Parathyroid adenoma (tissue), 2 donors: ENCODE measurements at regions not wholly inside any gene's neighbourhood (a gene's known extent, or its start where the extent isn't known, plus 50 kb on each side); places are given as distances from the start of the nearest gene placed in this dataset.

Experiments
- H2AFZ ChIP-seq: fragments of 300-600 bp; sonication (generic); one replicate; pipeline ENCODE4 v1.7.0; 2017; ENCODE audit warnings: antibody characterized with exemption, mild to moderate bottlenecking
- H3K27ac ChIP-seq: fragments of 300-600 bp; sonication (generic); one replicate; pipeline ENCODE4 v1.7.0; 2017
- H3K27me3 ChIP-seq: fragments of 300-600 bp; sonication (generic); one replicate; pipeline ENCODE4 v1.7.0; 2017; ENCODE audit warnings: low read length; ENCODE audit not compliant: control insufficient read depth, insufficient read depth
- H3K36me3 ChIP-seq: fragments of 300-600 bp; sonication (generic); one replicate; pipeline ENCODE4 v1.7.0; 2017; ENCODE audit warnings: low read length; ENCODE audit not compliant: control insufficient read depth, insufficient read depth
- H3K4me1 ChIP-seq: fragments of 300-600 bp; sonication (generic); one replicate; pipeline ENCODE4 v1.7.0; 2017; ENCODE audit warnings: control low read depth
- H3K4me2 ChIP-seq: fragments of 300-600 bp; sonication (generic); one replicate; pipeline ENCODE4 v1.7.0; 2017; ENCODE audit warnings: low read length
- H3K4me3 ChIP-seq: fragments of 300-600 bp; sonication (generic); one replicate; pipeline ENCODE4 v1.7.0; 2017; ENCODE audit warnings: low read depth, low read length
- H3K79me2 ChIP-seq: fragments of 300-600 bp; sonication (generic); one replicate; pipeline ENCODE4 v1.7.0; 2017; ENCODE audit warnings: control low read depth
- H3K9ac ChIP-seq: fragments of 300-600 bp; sonication (generic); one replicate; pipeline ENCODE4 v1.7.0; 2017; ENCODE audit warnings: mild to moderate bottlenecking
- H3K9me3 ChIP-seq: fragments of 300-600 bp; sonication (generic); one replicate; pipeline ENCODE4 v1.7.0; 2017; ENCODE audit warnings: low read length; ENCODE audit not compliant: control insufficient read depth
- TF ChIP-seq, protein P1 (sequence below): fragments of 300-600 bp; sonication (generic); IDR thresholded peaks from one replicate; pipeline ENCODE4 v1.7.0; 2017; ENCODE audit warnings: antibody characterized with exemption, mild to moderate bottlenecking
- donor health status: primary hyperparathyroidism.

DNA sequence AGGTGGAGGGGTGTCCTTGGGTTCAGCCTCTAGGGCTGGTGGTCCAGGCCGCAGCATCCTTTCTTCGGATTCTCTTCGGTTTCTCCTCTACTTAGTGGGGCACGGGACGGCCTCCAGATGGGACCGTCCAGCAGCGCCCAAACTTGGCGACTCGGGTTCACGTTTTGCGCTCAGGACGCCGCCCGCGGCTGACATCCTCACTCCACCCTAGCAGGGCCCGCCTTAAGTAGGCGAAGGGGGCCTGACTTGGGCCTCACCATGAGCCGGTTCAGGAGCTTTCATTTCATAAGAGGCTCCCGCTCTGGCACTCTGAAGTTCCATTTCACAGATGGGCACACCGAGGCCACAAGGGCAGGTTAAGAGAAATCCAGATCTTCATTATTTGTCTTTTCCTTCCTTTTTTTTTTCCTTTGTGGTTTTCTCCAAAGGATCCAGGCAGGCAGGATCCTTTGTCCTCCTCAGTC, 141.2 kb downstream of the SEC14L1 start:
- Histone ChIP-seq H3K9me3 (no peaks in the 10 kb centered on the region), H3K79me2 (peaks cover 4% of the 10 kb centered on the region), H3K36me3 (no peaks in the 10 kb centered on the region), H3K4me2 (peak overlapping the region; percentile 72), H2AFZ (peak overlapping the region; percentile 87), H3K4me3 (peak overlapping the region; percentile 58), H3K4me1 (peaks cover 33% of the 10 kb centered on the region), H3K9ac (peak overlapping the region; percentile 25), H3K27me3 (no peaks in the 10 kb centered on the region), H3K27ac (no peak overlapping the region)
- TF ChIP-seq, protein P1, sequence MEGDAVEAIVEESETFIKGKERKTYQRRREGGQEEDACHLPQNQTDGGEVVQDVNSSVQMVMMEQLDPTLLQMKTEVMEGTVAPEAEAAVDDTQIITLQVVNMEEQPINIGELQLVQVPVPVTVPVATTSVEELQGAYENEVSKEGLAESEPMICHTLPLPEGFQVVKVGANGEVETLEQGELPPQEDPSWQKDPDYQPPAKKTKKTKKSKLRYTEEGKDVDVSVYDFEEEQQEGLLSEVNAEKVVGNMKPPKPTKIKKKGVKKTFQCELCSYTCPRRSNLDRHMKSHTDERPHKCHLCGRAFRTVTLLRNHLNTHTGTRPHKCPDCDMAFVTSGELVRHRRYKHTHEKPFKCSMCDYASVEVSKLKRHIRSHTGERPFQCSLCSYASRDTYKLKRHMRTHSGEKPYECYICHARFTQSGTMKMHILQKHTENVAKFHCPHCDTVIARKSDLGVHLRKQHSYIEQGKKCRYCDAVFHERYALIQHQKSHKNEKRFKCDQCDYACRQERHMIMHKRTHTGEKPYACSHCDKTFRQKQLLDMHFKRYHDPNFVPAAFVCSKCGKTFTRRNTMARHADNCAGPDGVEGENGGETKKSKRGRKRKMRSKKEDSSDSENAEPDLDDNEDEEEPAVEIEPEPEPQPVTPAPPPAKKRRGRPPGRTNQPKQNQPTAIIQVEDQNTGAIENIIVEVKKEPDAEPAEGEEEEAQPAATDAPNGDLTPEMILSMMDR, result no peak

DNA sequence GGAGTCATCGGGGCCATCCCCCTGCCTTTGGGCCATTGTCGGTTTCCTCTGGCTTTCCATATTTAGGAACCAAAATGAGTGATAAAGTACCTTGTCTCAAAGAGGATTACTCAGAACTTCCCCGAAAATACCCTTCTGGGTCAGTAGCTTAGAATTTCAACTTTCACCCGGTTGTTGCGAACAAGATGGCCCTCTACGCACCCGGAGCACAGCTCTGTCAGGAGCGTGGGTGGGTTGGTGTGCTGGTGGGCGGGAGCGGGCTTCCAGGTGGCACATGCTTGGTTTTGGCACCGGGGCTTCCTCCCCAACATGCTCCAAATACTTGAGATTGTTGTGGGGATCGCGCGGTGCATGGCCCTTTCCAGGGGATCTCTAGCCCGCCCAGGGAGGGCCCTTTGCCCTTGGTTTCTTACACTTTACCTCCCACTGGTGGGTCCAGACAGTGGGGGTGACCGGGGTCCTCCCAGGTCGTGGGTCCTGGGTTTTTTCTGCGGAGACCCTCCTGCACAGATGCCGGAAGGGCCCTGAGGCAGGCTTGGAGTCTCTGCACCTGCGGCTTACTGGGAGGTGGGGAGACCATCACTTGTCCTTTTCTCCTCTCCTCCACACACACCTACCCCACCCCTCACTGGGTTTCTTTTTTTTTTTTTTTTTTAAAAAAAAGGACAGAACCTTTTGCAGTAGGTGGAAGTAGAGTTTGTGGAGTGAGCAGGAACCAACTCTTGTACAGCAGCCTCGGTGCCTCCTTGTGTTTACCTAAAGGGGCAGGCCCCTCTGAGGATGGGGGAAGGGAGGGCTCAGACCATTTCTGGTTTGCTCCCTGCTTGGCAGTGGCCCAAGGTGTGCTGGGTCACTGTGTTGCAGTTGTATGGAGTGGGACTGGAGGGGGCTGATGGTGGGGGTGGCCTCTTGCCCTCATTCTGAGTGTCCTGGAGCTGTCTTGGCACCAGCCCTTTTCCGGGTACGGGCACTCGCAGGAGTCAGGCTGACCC, 142.1 kb downstream of the SEC14L1 start:
- TF ChIP-seq, protein P1, result no peak
- Histone ChIP-seq H3K79me2 (peaks cover 4% of the 10 kb centered on the region), H3K9me3 (no peaks in the 10 kb centered on the region), H3K27me3 (no peaks in the 10 kb centered on the region), H3K4me2 (no peak overlapping the region), H3K4me1 (peaks cover 38% of the 10 kb centered on the region), H2AFZ (no peak overlapping the region), H3K4me3 (no peak overlapping the region), H3K27ac (no peak overlapping the region), H3K9ac (no peak overlapping the region), H3K36me3 (no peaks in the 10 kb centered on the region)

DNA sequence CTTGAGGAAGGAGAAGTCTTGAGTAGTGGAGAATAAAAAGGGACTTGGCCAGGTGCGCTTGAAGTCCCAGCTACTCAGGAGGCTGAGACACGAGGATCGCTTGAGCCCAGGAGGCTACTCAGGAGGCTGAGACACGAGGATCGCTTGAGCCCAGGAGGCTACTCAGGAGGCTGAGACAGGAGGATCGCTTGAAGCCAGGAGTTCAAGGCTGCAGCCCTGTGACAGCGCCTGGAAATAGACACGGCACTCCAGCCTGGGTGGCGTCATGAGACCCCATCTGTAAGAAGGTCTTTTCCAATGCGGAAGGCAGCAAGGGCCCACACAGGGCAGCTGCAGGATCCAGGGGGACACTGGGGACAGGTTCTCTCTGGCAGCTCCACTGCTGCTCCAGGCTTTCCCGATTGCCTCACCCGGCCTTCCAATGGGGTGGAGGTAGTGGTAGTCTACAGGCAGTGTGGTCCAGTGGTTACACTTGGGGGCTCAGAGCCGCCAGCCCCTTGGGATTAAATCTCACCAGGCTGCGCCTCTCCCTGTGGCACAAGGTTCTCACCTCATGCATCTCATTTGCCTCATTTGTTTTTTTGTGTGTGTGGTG, 143.4 kb downstream of the SEC14L1 start:
- Histone ChIP-seq H3K27ac (no peak overlapping the region), H2AFZ (no peak overlapping the region), H3K4me1 (peaks cover 38% of the 10 kb centered on the region), H3K27me3 (no peaks in the 10 kb centered on the region), H3K4me3 (no peak overlapping the region), H3K9ac (no peak overlapping the region), H3K4me2 (no peak overlapping the region), H3K79me2 (peaks cover 6% of the 10 kb centered on the region), H3K9me3 (no peaks in the 10 kb centered on the region), H3K36me3 (no peaks in the 10 kb centered on the region)
- TF ChIP-seq, protein P1, result no peak

DNA sequence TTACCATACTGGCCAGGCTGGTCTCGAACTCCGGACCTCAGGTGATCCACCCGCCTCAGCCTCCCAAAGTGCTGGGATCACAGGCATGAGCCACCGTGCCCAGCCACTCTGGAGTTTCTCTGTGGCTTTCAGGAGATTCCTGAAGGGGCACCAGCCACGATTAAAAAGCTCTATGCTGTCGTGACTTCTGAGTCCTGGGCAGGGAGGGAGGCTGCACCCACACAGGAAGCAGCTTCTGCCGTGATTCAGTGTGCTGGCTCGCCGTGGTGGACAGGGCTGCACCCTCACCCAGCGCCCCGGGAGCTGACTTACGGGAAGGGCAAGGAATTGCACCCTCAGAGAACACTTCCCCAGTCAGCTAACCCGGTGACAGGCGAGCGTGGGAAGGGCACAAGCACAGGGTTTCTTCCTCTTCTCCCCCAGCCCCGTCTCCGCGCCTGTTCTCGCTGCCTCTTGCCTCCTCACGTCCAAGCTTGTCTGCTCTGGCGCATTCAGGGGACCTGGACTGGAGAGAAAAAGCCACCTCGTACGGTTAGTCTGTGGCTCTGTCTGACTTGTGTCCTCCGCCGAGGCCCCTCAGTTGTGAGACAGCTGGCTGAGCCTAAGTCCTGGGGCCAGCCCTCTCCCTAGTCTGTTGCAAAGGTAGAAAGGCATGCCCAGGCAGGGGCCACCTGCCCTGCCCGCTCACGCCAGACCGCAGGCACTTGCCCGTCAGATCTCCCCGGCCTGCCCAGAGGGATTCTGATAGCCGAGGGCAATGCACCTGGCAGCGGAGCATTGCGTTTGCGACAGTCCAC, 145.0 kb downstream of the SEC14L1 start:
- H3K4me1 ChIP-seq, result peaks cover 35% of the 10 kb centered on the region
- peak overlapping the region; percentile 88 for H3K4me2 ChIP-seq
- no peaks in the 10 kb centered on the region for H3K36me3 ChIP-seq
- peaks cover 17% of the 10 kb centered on the region for H3K79me2 ChIP-seq
- peak overlapping the region; percentile 96 for H3K27ac ChIP-seq
- H3K9me3 ChIP-seq, result no peaks in the 10 kb centered on the region
- no peak overlapping the region for H3K9ac ChIP-seq
- H2AFZ ChIP-seq, result peak overlapping the region; percentile 41
- H3K4me3 ChIP-seq, result peak overlapping the region; percentile 14
- TF ChIP-seq, protein P1, result no peak
- H3K27me3 ChIP-seq, result no peaks in the 10 kb centered on the region
